AG09309 (cell line): ENCODE measurements at regions not wholly inside any gene's neighbourhood (a gene's known extent, or its start where the extent isn't known, plus 50 kb on each side); places are given as distances from the start of the nearest gene placed in this dataset.
"Not testable (repeated sequence)": the region's sequence is repeated elsewhere in the genome, so short reads cannot be mapped to it uniquely, and the experiment has no call there.

Experiments used
- DNase-seq: peaks from one replicate; pipeline ENCODE4 v3.0.0-alpha.2; 2010; ENCODE audit warnings: low read depth
- H3K4me3 ChIP-seq: 2 replicates; pipeline ENCODE4 v1.5.1; 2011; ENCODE audit warnings: mild to moderate bottlenecking, low read depth, low read length, moderate library complexity; ENCODE audit not compliant: control insufficient read depth
- CTCF ChIP-seq: IDR thresholded peaks from 2 replicates; pipeline ENCODE4 v1.5.1; 2011; ENCODE audit warnings: mild to moderate bottlenecking, low read depth, low read length, inconsistent platforms; ENCODE audit not compliant: insufficient read depth, control insufficient read depth; ENCODE audit errors: missing control alignments

GRCh38 chr1:121522061-121522759 is 337.4 kb downstream of the SRGAP2C start:
- no peak for TF ChIP-seq CTCF
- no peak for DNase-seq
- no peak overlapping the region for H3K4me3 ChIP-seq

GRCh38 chr1:121523112-121523511 is 338.3 kb downstream of the SRGAP2C start:
- not testable (repeated sequence) for DNase-seq, H3K4me3 ChIP-seq

- TF ChIP-seq CTCF = no peak
- DNase-seq = no peak
- H3K4me3 ChIP-seq = no peak overlapping the region
Measured at GRCh38 chr1:121525355-121525754, 340.6 kb downstream of the SRGAP2C start.

GRCh38 chr1:121528958-121529357 is 344.2 kb downstream of the SRGAP2C start:
- DNase-seq, H3K4me3 ChIP-seq: not testable (repeated sequence)

- not testable (repeated sequence) for DNase-seq, H3K4me3 ChIP-seq
Measured at GRCh38 chr1:121530026-121530425, 345.3 kb downstream of the SRGAP2C start.

- not testable (repeated sequence) for H3K4me3 ChIP-seq, DNase-seq
Measured at GRCh38 chr1:121531747-121532146, 347.0 kb downstream of the SRGAP2C start.

- not testable (repeated sequence) for H3K4me3 ChIP-seq, DNase-seq
Measured at GRCh38 chr1:121538148-121538547, 353.4 kb downstream of the SRGAP2C start.

- no peak overlapping the region for H3K4me3 ChIP-seq
- DNase-seq = no peak
- no peak for TF ChIP-seq CTCF
Measured at GRCh38 chr1:121538943-121539575, 354.3 kb downstream of the SRGAP2C start.

GRCh38 chr1:121543988-121544387 is 359.2 kb downstream of the SRGAP2C start:
- not testable (repeated sequence) for DNase-seq, H3K4me3 ChIP-seq

GRCh38 chr1:121544500-121544899 is 359.7 kb downstream of the SRGAP2C start:
- DNase-seq = no peak
- H3K4me3 ChIP-seq = no peak overlapping the region
- TF ChIP-seq CTCF = no peak

- not testable (repeated sequence) for DNase-seq
Measured at GRCh38 chr1:121545899-121546298, 361.1 kb downstream of the SRGAP2C start.

More at GRCh38 chr1:121545899-121546298, 361.1 kb downstream of the SRGAP2C start:
- not testable (repeated sequence) for H3K4me3 ChIP-seq
